ENCODE measurements at regions not wholly inside any gene's neighbourhood (a gene's known extent, or its start where the extent isn't known, plus 50 kb on each side); places are given as distances from the start of the nearest gene placed in this dataset.
"Not testable (repeated sequence)": the region's sequence is repeated elsewhere in the genome, so short reads cannot be mapped to it uniquely, and the experiment has no call there.

- FAIRE-seq, result no peak
- peaks cover 16 to 85% (median 27%) of the 10 kb centered on the region in 4 donors for H3K27me3 ChIP-seq
- peak in 4 of 6 donors; percentile 6 to 67 (median 54) for DNase-seq
These were observed 195.8 kb upstream of the ZNF184 start for GRCh38 chr6:27668442-27669294.

GRCh38 chr6:27667657-27668441 lies 194.9 kb upstream of the ZNF184 start:
- 11 to 12% methylated on average over 22 of the region's 22 CpGs for WGBS, 2 donors
- H3K4me3 ChIP-seq, result no peak overlapping the region
- no peak for TF ChIP-seq CTCF (IDR thresholded peaks at IDR 0.05)
- intact Hi-C loops (cut with DNase I), result no loop called here
- H3K27ac ChIP-seq, result no peak overlapping the region
- FAIRE-seq (no peak), DNase-seq (no peak), ATAC-seq (no peak)
- no peaks in the 10 kb centered on the region for H3K4me1 ChIP-seq
- H3K27me3 ChIP-seq, result peaks cover 16 to 79% (median 26%) of the 10 kb centered on the region in 4 donors
- H3K36me3 ChIP-seq, result no peaks in the 10 kb centered on the region
- no peaks in the 10 kb centered on the region for H3K9me3 ChIP-seq

More at GRCh38 chr6:27668442-27669294, 195.8 kb upstream of the ZNF184 start:
- Histone ChIP-seq H3K27ac (no peak overlapping the region), H3K36me3 (no peaks in the 10 kb centered on the region), H3K4me1 (no peaks in the 10 kb centered on the region), H3K9me3 (no peaks in the 10 kb centered on the region), H3K4me3 (no peak overlapping the region)
- 5 to 8% methylated on average over 36 of the region's 36 CpGs for WGBS, 2 donors
- peak; percentile 46 to 76 (median 66) for ATAC-seq
- intact Hi-C loops (cut with DNase I), result no loop called here
- TF ChIP-seq CTCF (IDR thresholded peaks at IDR 0.05), result no peak

GRCh38 chr6:27667016-27667656 lies 194.2 kb upstream of the ZNF184 start:
- FAIRE-seq (no peak), DNase-seq (no peak), ATAC-seq (no peak)
- H3K27ac ChIP-seq, result no peak overlapping the region
- TF ChIP-seq CTCF (IDR thresholded peaks at IDR 0.05), result no peak
- H3K4me3 ChIP-seq, result no peak overlapping the region
- 7 to 10% methylated on average over 14 of the region's 14 CpGs for WGBS, 2 donors
- intact Hi-C loops (cut with DNase I), result no loop called here
- H3K36me3 ChIP-seq, result no peaks in the 10 kb centered on the region
- no peaks in the 10 kb centered on the region for H3K9me3 ChIP-seq
- H3K4me1 ChIP-seq, result no peaks in the 10 kb centered on the region
- peaks cover 16 to 73% (median 25%) of the 10 kb centered on the region in 4 donors for H3K27me3 ChIP-seq

- ATAC-seq (no peak), DNase-seq (no peak), FAIRE-seq (no peak)
- WGBS, 2 donors, result 10 to 26% methylated on average over 1 of the region's 1 CpG
- Histone ChIP-seq H3K27ac (no peak overlapping the region), H3K4me3 (no peak overlapping the region), H3K27me3 (peaks cover 0 to 36% (median 9%) of the 10 kb centered on the region in 4 donors), H3K4me1 (no peaks in the 10 kb centered on the region), H3K36me3 (no peaks in the 10 kb centered on the region), H3K9me3 (no peaks in the 10 kb centered on the region)
- intact Hi-C loops (cut with DNase I), result no loop called here
- no peak for TF ChIP-seq CTCF (IDR thresholded peaks at IDR 0.05)
These were observed 189.9 kb upstream of the ZNF184 start for GRCh38 chr6:27662769-27663168.

GRCh38 chr6:27662212-27662611 lies 189.3 kb upstream of the ZNF184 start:
- ATAC-seq; H3K4me3 ChIP-seq; FAIRE-seq; H3K9me3 ChIP-seq; intact Hi-C loops (cut with DNase I); H3K27ac ChIP-seq; H3K4me1 ChIP-seq; H3K36me3 ChIP-seq; DNase-seq: not testable (repeated sequence)
- WGBS, 2 donors, result 70 to 77% methylated on average over 5 of the region's 5 CpGs
- peaks cover 0 to 34% (median 4%) of the 10 kb centered on the region in 4 donors for H3K27me3 ChIP-seq

- H3K27me3 ChIP-seq, result peaks cover 0 to 27% (median 6%) of the 10 kb centered on the region in 4 donors
- H3K4me1 ChIP-seq; DNase-seq; FAIRE-seq; H3K27ac ChIP-seq; H3K4me3 ChIP-seq; intact Hi-C loops (cut with DNase I); H3K9me3 ChIP-seq; H3K36me3 ChIP-seq; ATAC-seq: not testable (repeated sequence)
- 35 to 44% methylated on average over 36 to 60 of the region's 60 CpGs for WGBS, 2 donors
These were observed 180.4 kb upstream of the ZNF184 start for GRCh38 chr6:27653143-27653825.

Measured in pancreas (tissue), 10 donors.